Gastrocnemius medialis (tissue), 4 donors: ENCODE measurements at regions not wholly inside any gene's neighbourhood (a gene's known extent, or its start where the extent isn't known, plus 50 kb on each side); places are given as distances from the start of the nearest gene placed in this dataset.

Source experiments
- ATAC-seq, 2 donors: fragments of 150-250 bp; one replicate each; pipeline ENCODE4 v1.9.1; 2016
- DNase-seq, 2 donors: peaks; one replicate each; pipeline ENCODE4 v3.0.0-alpha.2; 2019
- H3K27ac ChIP-seq, 4 donors: fragments of 200-600 bp; sonication (generic); 1 replicate in 1 of 4; 2 replicates in 3 of 4; pipeline ENCODE4 v1.5.1; 2016 to 2018; ENCODE audit warnings: mild to moderate bottlenecking in 2 of 4, moderate library complexity in 1 of 4
- H3K27me3 ChIP-seq, 3 donors: fragments of 200-600 bp; sonication (generic) in 2 of 3; 1 replicate in 1 of 3; 2 replicates in 2 of 3; pipeline versions ENCODE4 v1.5.1 to v1.6.0; 2016 to 2019; ENCODE audit warnings: mild to moderate bottlenecking in 1 of 3, moderate library complexity in 1 of 3
- H3K36me3 ChIP-seq, 2 donors: fragments of 200-600 bp; sonication (generic) in 1 of 2; one replicate each; pipeline ENCODE4 v1.5.1; 2017 to 2018
- H3K4me1 ChIP-seq, 2 donors: fragments of 200-600 bp; sonication (generic) in 1 of 2; one replicate each; pipeline ENCODE4 v1.5.1; 2016 to 2017; ENCODE audit warnings: mild to moderate bottlenecking in 2 of 2
- H3K4me3 ChIP-seq, 4 donors: fragments of 200-600 bp; sonication (generic) in 3 of 4; 1 replicate in 1 of 4; 2 replicates in 3 of 4; pipeline ENCODE4 v1.5.1; 2016 to 2019; ENCODE audit warnings: mild to moderate bottlenecking in 2 of 4
- H3K9me3 ChIP-seq, 3 donors: fragments of 200-600 bp; sonication (generic) in 2 of 3; 1 replicate in 1 of 3; 2 replicates in 2 of 3; pipeline ENCODE4 v1.5.1; 2016 to 2019
- CTCF ChIP-seq, 5 experiments: fragments of 450-650 bp in 3 of 5; fragments of 200-600 bp in 2 of 5; sonication (generic) in 2 of 5; IDR thresholded peaks in 4 of 5; conservative IDR thresholded peaks in 1 of 5; 1 replicate in 4 of 5; 2 replicates in 1 of 5; pipeline ENCODE4 v1.5.1; 2016 to 2019; ENCODE audit warnings: antibody characterized with exemption in 5 of 5, mild to moderate bottlenecking in 3 of 5, moderate library complexity in 3 of 5
- POLR2A ChIP-seq, 2 donors: fragments of 450-650 bp; IDR thresholded peaks; one replicate each; pipeline ENCODE4 v1.6.1; 2017; ENCODE audit warnings: antibody characterized with exemption in 2 of 2, mild to moderate bottlenecking in 2 of 2, moderate library complexity in 2 of 2
- in situ Hi-C, 4 donors: fragments of 200-750 bp; cut with MboI; loops; one replicate each; pipeline versions ENCODE4 v1.15.0 to v1.8.0; 2017; ENCODE audit warnings: low sequenced_read_pairs in 4 of 4
- intact Hi-C: fragments of 100-400 bp; cut with DNase I; formaldehyde crosslinking; loops from one replicate; pipeline ENCODE4 v1.15.1; 2023; ENCODE audit warnings: low total_unique reads

DNA sequence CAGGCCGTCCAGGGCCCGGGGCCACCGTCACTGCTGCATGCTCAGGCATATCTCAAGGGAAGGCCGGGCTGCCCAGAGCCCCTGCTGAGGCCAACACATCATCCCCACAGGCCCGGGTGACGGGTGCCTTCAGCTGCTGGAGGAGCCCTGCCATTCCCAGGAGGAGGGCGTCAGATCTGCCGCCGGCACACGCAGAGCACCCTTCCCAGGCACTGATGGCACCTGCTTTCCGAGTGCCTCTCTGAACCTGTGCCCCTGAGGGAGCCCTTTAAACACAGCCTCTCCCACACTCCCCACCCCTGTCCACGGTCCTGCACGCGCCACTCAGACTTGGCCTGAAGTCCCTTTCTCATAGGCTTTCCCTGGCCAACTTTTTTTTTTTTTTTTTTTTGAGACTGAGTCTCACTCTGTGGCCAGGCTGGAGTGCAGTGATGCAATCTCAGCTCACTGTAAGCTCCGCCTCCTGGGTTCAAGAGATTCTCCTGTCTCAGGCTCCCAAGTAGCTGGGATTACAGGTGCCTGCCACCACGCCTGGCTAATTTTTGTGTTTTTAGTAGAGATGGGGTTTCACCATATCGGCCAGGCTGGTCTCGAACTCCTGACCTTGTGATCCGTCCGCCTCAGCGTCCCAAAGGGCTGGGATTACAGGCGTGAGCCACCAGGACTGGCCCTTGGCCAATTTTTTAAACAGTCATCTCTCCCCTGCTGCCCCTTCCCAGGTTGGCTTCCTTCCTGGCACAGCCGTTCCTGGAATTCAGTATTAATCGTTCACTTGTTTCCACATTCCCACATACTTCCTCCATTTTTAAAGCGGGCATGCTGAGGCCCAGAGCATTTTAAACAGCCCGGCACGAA lies 211.7 kb downstream of the NDUFA10 start:
- H3K36me3 ChIP-seq: no peaks in the 10 kb centered on the region
- ATAC-seq (no peak), DNase-seq (peak in 1 of 2 donors; percentile 7)
- no peaks in the 10 kb centered on the region for H3K9me3 ChIP-seq
- TF ChIP-seq CTCF (IDR thresholded peaks at IDR 0.05 in 4 of 5, conservative IDR thresholded peaks at IDR 0.05 in 1 of 5) (no peak), POLR2A (IDR thresholded peaks at IDR 0.05) (no peak)
- peak overlapping the region in 1 of 4 donors; percentile 41 for H3K27ac ChIP-seq
- intact Hi-C loops: no loop called here
- H3K27me3 ChIP-seq: peaks cover 0 to 5% (median 4%) of the 10 kb centered on the region in 3 donors
- H3K4me3 ChIP-seq: no peak overlapping the region
- in situ Hi-C loops: no loop called here
- H3K4me1 ChIP-seq: peaks cover 0 to 6% of the 10 kb centered on the region in 2 donors

GRCh38 chr2:239811806-239812560 lies 213.2 kb downstream of the NDUFA10 start:
- Histone ChIP-seq H3K27ac (no peak overlapping the region), H3K4me1 (peaks cover 0 to 6% of the 10 kb centered on the region in 2 donors), H3K9me3 (no peaks in the 10 kb centered on the region), H3K27me3 (peaks cover 0 to 5% (median 4%) of the 10 kb centered on the region in 3 donors), H3K36me3 (no peaks in the 10 kb centered on the region), H3K4me3 (no peak overlapping the region)
- TF ChIP-seq POLR2A (IDR thresholded peaks at IDR 0.05): no peak
- no peak for TF ChIP-seq CTCF (IDR thresholded peaks at IDR 0.05 in 4 of 5, conservative IDR thresholded peaks at IDR 0.05 in 1 of 5)
- ATAC-seq (no peak), DNase-seq (no peak)
- intact Hi-C loops: no loop called here
- in situ Hi-C loops: no loop called here

GRCh38 chr2:239811111-239811781 lies 213.9 kb downstream of the NDUFA10 start:
- in situ Hi-C loops: no loop called here
- Histone ChIP-seq H3K4me3 (no peak overlapping the region), H3K27ac (no peak overlapping the region), H3K27me3 (peaks cover 0 to 5% (median 4%) of the 10 kb centered on the region in 3 donors), H3K9me3 (no peaks in the 10 kb centered on the region), H3K4me1 (peaks cover 0 to 6% of the 10 kb centered on the region in 2 donors), H3K36me3 (no peaks in the 10 kb centered on the region)
- intact Hi-C loops: no loop called here
- TF ChIP-seq CTCF (IDR thresholded peaks at IDR 0.05 in 4 of 5, conservative IDR thresholded peaks at IDR 0.05 in 1 of 5) (no peak), POLR2A (IDR thresholded peaks at IDR 0.05) (no peak)
- ATAC-seq: no peak
- DNase-seq: peak in 1 of 2 donors; percentile 1

- Histone ChIP-seq H3K27me3 (peaks cover 0 to 3% (median 0%) of the 10 kb centered on the region in 3 donors), H3K27ac (no peak overlapping the region), H3K4me1 (no peaks in the 10 kb centered on the region), H3K9me3 (no peaks in the 10 kb centered on the region), H3K36me3 (no peaks in the 10 kb centered on the region), H3K4me3 (no peak overlapping the region)
- peak in 1 of 2 donors; percentile 1 for DNase-seq
- intact Hi-C loops: no loop called here
- TF ChIP-seq POLR2A (IDR thresholded peaks at IDR 0.05) (no peak), CTCF (IDR thresholded peaks at IDR 0.05 in 4 of 5, conservative IDR thresholded peaks at IDR 0.05 in 1 of 5) (no peak)
- in situ Hi-C loops: no loop called here
- no peak for ATAC-seq
These were observed 215.8 kb downstream of the NDUFA10 start for GRCh38 chr2:239809391-239809790.
